IMR-90 (cell line): ENCODE measurements at regions not wholly inside any gene's neighbourhood (a gene's known extent, or its start where the extent isn't known, plus 50 kb on each side); places are given as distances from the start of the nearest gene placed in this dataset.

Experiments used
- ATAC-seq: fragments of 200-7000 bp; cut with Tn5 transposase; 2 replicates; pipeline ENCODE4 v1.9.1; 2020; ENCODE audit warnings: low read depth, mild to moderate bottlenecking, moderate library complexity
- BruUV-seq: library from RNA; stranded (reverse); fragments of 400-500 nt; replicated peaks from 2 replicates; lab custom pipeline; 2021; lab: Mats Ljungman, UMichigan
- CTCF ChIA-PET: fragments of 300-600 bp; formaldehyde crosslinking; extraction: SDS; loops from one replicate; lab custom pipeline; 2021; ENCODE audit warnings: antibody characterized with exemption; lab: Yijun Ruan, JAX
- POLR2A ChIA-PET: fragments of 300-600 bp; sonication (Branson Sonifier 250); formaldehyde crosslinking; loops from one replicate; lab custom pipeline; 2022; ENCODE audit warnings: antibody characterized with exemption; ENCODE audit not compliant: unreplicated experiment; lab: Charles Lee
- DNase-seq: peaks from one replicate; pipeline ENCODE4 v3.0.0; 2013
- H2AFZ ChIP-seq: replicated peaks from 2 replicates; pipeline ENCODE3; 2013; ENCODE audit warnings: low read length, mild to moderate bottlenecking; ENCODE audit not compliant: poor library complexity
- H2AK5ac ChIP-seq: 2 replicates; pipeline ENCODE4 v1.6.1; 2013; ENCODE audit warnings: low read depth, low read length, inconsistent platforms
- H2AK9ac ChIP-seq: replicated peaks from 2 replicates; pipeline ENCODE3; 2013; ENCODE audit warnings: mild to moderate bottlenecking, low read depth, low read length, moderate library complexity; ENCODE audit not compliant: poor library complexity
- H2BK120ac ChIP-seq: 2 replicates; pipeline ENCODE4 v1.6.1; 2013; ENCODE audit warnings: low read depth, low read length, inconsistent platforms
- H2BK15ac ChIP-seq: 3 replicates; pipeline ENCODE4 v1.6.1; 2013; ENCODE audit warnings: low read depth, low read length, inconsistent platforms
- H2BK20ac ChIP-seq: 2 replicates; pipeline ENCODE4 v1.6.1; 2013; ENCODE audit warnings: low read depth, mild to moderate bottlenecking, inconsistent platforms, low read length, moderate library complexity
- H2BK5ac ChIP-seq: 2 replicates; pipeline ENCODE4 v1.6.1; 2013; ENCODE audit warnings: mild to moderate bottlenecking, low read depth, low read length, inconsistent platforms; ENCODE audit not compliant: poor library complexity, severe bottlenecking
- H3K14ac ChIP-seq: replicated peaks from 2 replicates; pipeline ENCODE4 v1.6.1; 2013; ENCODE audit warnings: low read depth, low read length, inconsistent platforms
- H3K18ac ChIP-seq: 2 replicates; pipeline ENCODE4 v1.6.1; 2013; ENCODE audit warnings: low read depth, low read length, control low read depth
- H3K23ac ChIP-seq: 2 replicates; pipeline ENCODE4 v1.6.1; 2013; ENCODE audit warnings: low read depth, low read length, inconsistent platforms
- H3K27ac ChIP-seq: 2 replicates; pipeline ENCODE4 v1.5.1; 2013; ENCODE audit warnings: mild to moderate bottlenecking, control low read depth, low read length; ENCODE audit not compliant: insufficient read depth
- H3K27me3 ChIP-seq: 2 replicates; pipeline ENCODE4 v1.6.1; 2013; ENCODE audit warnings: low read length; ENCODE audit not compliant: control insufficient read depth, insufficient read depth
- H3K36me3 ChIP-seq: 2 replicates; pipeline ENCODE4 v1.6.1; 2013; ENCODE audit warnings: low read length, mixed read lengths; ENCODE audit not compliant: control insufficient read depth, insufficient read depth
- H3K4ac ChIP-seq: 2 replicates; pipeline ENCODE4 v1.6.1; 2013; ENCODE audit warnings: low read depth, low read length, inconsistent platforms
- H3K4me1 ChIP-seq: 2 replicates; pipeline ENCODE4 v1.6.1; 2013; ENCODE audit warnings: low read length, mixed read lengths; ENCODE audit not compliant: control insufficient read depth, insufficient read depth
- H3K4me2 ChIP-seq: 2 replicates; pipeline ENCODE4 v1.6.1; 2013; ENCODE audit warnings: low read depth, mild to moderate bottlenecking, control low read depth, low read length, moderate library complexity
- H3K4me3 ChIP-seq: 2 replicates; pipeline ENCODE4 v1.5.1; 2013; ENCODE audit warnings: low read depth, mild to moderate bottlenecking, control low read depth, low read length, moderate library complexity; ENCODE audit not compliant: insufficient read depth
- H3K56ac ChIP-seq: 2 replicates; pipeline ENCODE4 v1.6.1; 2013; ENCODE audit warnings: low read length, inconsistent platforms; ENCODE audit not compliant: insufficient read depth; ENCODE audit errors: extremely low read depth
- H3K79me1 ChIP-seq, 2 experiments: 2 replicates each; pipeline ENCODE4 v1.6.1; 2013; ENCODE audit warnings: low read length in 2 of 2, inconsistent platforms in 1 of 2, low read depth in 1 of 2
- H3K9ac ChIP-seq: 2 replicates; pipeline ENCODE4 v1.6.1; 2013; ENCODE audit warnings: low read depth, low read length, control low read depth
- H3K9me1 ChIP-seq: 2 replicates; pipeline ENCODE4 v1.6.1; 2013; ENCODE audit warnings: low read length, inconsistent platforms; ENCODE audit not compliant: insufficient read depth
- H3K9me3 ChIP-seq: 2 replicates; pipeline ENCODE4 v1.6.1; 2013; ENCODE audit warnings: low read length; ENCODE audit not compliant: control insufficient read depth, insufficient read depth
- H4K20me1 ChIP-seq: 2 replicates; pipeline ENCODE4 v1.6.1; 2013; ENCODE audit warnings: low read length, inconsistent platforms; ENCODE audit not compliant: insufficient read depth
- H4K5ac ChIP-seq: 2 replicates; pipeline ENCODE4 v1.6.1; 2013; ENCODE audit warnings: mild to moderate bottlenecking, low read depth, low read length, control low read depth
- H4K8ac ChIP-seq, 2 experiments: 2 replicates each; pipeline ENCODE4 v1.6.1; 2013; ENCODE audit warnings: low read depth in 2 of 2, low read length in 2 of 2, control low read depth in 1 of 2, inconsistent platforms in 1 of 2
- H4K91ac ChIP-seq: 2 replicates; pipeline ENCODE4 v1.6.1; 2013; ENCODE audit warnings: low read depth, low read length, inconsistent platforms; ENCODE audit not compliant: insufficient read depth
- CHD1 ChIP-seq: IDR thresholded peaks from 2 replicates; pipeline ENCODE4 v1.6.1; 2012; ENCODE audit warnings: low read depth, low read length, improper control_type of control experiment
- ELK1 ChIP-seq: fragments of 150-350 bp; IDR thresholded peaks from 2 replicates; pipeline ENCODE4 v1.6.1; 2016; ENCODE audit warnings: low read depth, mild to moderate bottlenecking, low read length, moderate library complexity, borderline replicate concordance
- FOS ChIP-seq: fragments of 150-350 bp; IDR thresholded peaks from 2 replicates; pipeline ENCODE4 v1.6.1; 2016; ENCODE audit warnings: low read depth, low read length
- MXI1 ChIP-seq: IDR thresholded peaks from 2 replicates; pipeline ENCODE4 v1.6.1; 2012; ENCODE audit warnings: low read depth, mild to moderate bottlenecking, low read length, moderate library complexity, borderline replicate concordance
- NFE2L2 ChIP-seq: fragments of 150-350 bp; IDR thresholded peaks from 2 replicates; pipeline ENCODE4 v1.6.1; 2016; ENCODE audit warnings: low read depth, mild to moderate bottlenecking, low read length
- RFX5 ChIP-seq: IDR thresholded peaks from 2 replicates; pipeline ENCODE4 v1.8.0; 2012; ENCODE audit warnings: low read depth, mild to moderate bottlenecking, low read length, moderate library complexity
- WGBS, 2 experiments: methylation state at CpG; one replicate each; pipeline versions ENCODE4 v1.1.5 to v1.1.7; 2013; ENCODE audit warnings: missing lambda C conversion rate in 2 of 2; ENCODE audit not compliant: insufficient read length in 1 of 2; ENCODE audit errors: extremely low coverage in 2 of 2; 5-methylcytosine and 5-hydroxymethylcytosine counted together
- dilution Hi-C: fragments of 300-500 bp; cut with HindIII; formaldehyde crosslinking; loops from one replicate; pipeline ENCODE4 v1.14.3; 2018; ENCODE audit warnings: low sequenced_read_pairs; ENCODE audit not compliant: unreplicated experiment
- in situ Hi-C: fragments of 300-500 bp; cut with MboI; formaldehyde crosslinking; loops from 3 replicates; pipeline ENCODE4 v1.14.3; 2019; ENCODE audit warnings: low sequenced_read_pairs, inconsistent platforms, mixed read lengths
- intact Hi-C: fragments of 100-400 bp; cut with micrococcal nuclease; formaldehyde crosslinking; loops from 2 replicates; pipeline ENCODE4 v1.10.0; 2022

- Histone ChIP-seq H4K5ac (no peak overlapping the region), H2AK5ac (no peak overlapping the region), H3K79me1 (no peaks in the 10 kb centered on the region), H3K4me3 (no peak overlapping the region), H2BK15ac (no peak overlapping the region), H3K9me3 (no peaks in the 10 kb centered on the region), H2BK120ac (no peak overlapping the region), H4K91ac (no peak overlapping the region), H3K4me2 (no peak overlapping the region), H3K56ac (no peak overlapping the region), H2BK5ac (no peak overlapping the region), H3K23ac (no peak overlapping the region), H3K9ac (no peak overlapping the region), H4K20me1 (no peaks in the 10 kb centered on the region), H2AK9ac (no peak overlapping the region), H2AFZ (no peak overlapping the region), H3K14ac (no peak overlapping the region), H3K4ac (no peak overlapping the region), H4K8ac (no peak overlapping the region), H3K9me1 (no peaks in the 10 kb centered on the region), H3K27me3 (no peaks in the 10 kb centered on the region), H2BK20ac (no peak overlapping the region), H3K36me3 (no peaks in the 10 kb centered on the region), H3K4me1 (no peaks in the 10 kb centered on the region), H3K18ac (no peak overlapping the region), H3K27ac (no peak overlapping the region)
- ATAC-seq (no peak), DNase-seq (no peak)
- ChIA-PET POLR2A (no interaction called here), CTCF (no interaction called here)
- WGBS, 2 experiments, result no CpG with 5 or more reads among the region's 4 CpGs
- in situ Hi-C loops (no loop called here), dilution Hi-C loops (no loop called here), intact Hi-C loops (no loop called here)
- BruUV-seq, result no TSS peak
- no peak for TF ChIP-seq NFE2L2
- TF ChIP-seq CHD1, result no peak
- no peak for TF ChIP-seq FOS
- TF ChIP-seq MXI1, result no peak
- no peak for TF ChIP-seq ELK1
- no peak for TF ChIP-seq RFX5
Observed at GRCh38 chr18:41758534-41758933, 196.5 kb upstream of the PIK3C3 start.
